SW480 (cell line): ENCODE measurements at regions not wholly inside any gene's neighbourhood (a gene's known extent, or its start where the extent isn't known, plus 50 kb on each side); places are given as distances from the start of the nearest gene placed in this dataset.

Experiments
- DNase-seq: peaks from one replicate; pipeline ENCODE4 v3.0.0-alpha.2; 2016; ENCODE audit warnings: low spot score

DNA sequence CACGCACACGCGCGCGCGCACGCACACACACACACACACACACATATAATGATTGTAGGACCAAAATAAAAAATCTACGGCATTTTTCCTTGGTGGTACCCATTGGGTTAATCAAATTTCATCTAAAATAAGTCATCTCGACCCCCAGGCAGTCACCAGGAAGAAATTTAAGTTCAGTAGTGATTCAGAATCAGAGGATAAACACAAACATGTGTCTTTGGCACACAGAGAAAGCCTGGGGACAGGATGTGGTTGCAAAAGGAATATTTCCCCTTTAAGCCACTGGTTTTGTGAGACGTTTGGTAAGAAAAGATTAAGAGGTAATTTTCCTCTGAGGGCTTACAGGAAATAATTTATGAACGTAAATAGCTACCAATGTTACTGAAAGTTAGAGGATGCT lies 171.6 kb upstream of the PIEZO2 start:
- DNase-seq = no peak

- peak; percentile 55 for DNase-seq
These were observed 167.2 kb upstream of the PIEZO2 start for GRCh38 chr18:11316546-11316945.

- DNase-seq = peak; percentile 56
These were observed 161.2 kb upstream of the PIEZO2 start for GRCh38 chr18:11310476-11311086.

GRCh38 chr18:11309172-11309571 lies 159.8 kb upstream of the PIEZO2 start:
- DNase-seq = no peak

DNA sequence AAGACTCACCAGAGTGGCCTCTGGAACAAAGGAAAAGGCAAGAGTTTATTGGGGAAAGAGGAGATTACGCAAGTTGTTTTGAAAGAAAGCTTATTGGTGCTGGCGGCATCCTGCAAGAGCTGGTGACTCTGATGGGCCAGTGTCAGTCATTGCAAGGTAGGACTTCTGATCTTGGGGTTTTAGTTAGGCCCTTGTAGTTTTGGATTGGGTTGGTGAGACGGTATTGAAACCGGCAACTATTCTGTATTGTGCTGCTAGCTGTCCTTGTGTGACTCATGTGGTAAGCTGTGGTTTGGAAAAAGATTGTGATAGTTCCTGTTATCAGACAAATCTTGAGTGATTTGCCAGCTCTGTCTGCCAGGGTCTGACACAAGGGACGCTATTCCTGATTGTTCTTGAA lies 159.1 kb upstream of the PIEZO2 start:
- no peak for DNase-seq

- DNase-seq = no peak
These were observed 158.3 kb upstream of the PIEZO2 start for GRCh38 chr18:11307716-11308115.

DNA sequence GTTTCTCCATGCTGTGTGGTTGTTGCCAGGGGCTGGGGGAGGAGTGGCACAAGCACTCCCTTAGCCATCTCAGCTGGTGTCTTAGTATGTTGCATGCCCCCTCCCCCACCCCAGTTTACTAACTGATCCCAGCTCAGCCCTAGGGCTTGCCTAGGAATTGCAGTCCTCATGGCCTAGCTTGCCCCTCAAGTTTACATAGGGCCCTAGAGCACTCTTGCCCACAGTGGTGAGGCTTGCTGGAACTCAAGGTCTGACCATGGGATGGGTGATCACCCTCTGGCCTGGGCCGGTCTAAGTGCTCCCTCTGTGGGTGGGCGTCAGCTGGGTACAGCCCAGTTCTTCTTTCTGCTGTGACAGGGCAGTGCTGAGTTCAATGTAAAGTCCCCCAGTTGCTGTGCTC lies 156.1 kb upstream of the PIEZO2 start:
- DNase-seq = no peak

DNA sequence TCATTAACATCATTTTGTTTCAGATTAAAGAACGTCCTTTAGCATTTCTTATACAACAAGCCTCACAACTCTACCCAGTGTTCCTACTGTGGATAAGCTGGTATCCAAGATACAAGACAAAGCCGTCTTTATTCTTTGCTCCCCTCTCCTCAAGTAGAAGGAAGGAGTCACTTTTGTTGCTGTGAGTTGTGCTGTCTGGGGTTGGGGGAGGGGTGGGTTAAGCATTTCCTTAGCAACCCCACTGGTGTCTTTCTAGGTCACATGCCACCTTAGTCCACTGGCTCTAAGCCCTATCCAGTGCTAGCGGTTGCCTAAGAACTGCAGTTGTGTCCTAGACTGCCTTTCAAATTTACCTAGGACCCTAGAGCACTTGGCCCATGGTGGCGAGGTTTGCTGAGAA lies 155.6 kb upstream of the PIEZO2 start:
- no peak for DNase-seq

DNA sequence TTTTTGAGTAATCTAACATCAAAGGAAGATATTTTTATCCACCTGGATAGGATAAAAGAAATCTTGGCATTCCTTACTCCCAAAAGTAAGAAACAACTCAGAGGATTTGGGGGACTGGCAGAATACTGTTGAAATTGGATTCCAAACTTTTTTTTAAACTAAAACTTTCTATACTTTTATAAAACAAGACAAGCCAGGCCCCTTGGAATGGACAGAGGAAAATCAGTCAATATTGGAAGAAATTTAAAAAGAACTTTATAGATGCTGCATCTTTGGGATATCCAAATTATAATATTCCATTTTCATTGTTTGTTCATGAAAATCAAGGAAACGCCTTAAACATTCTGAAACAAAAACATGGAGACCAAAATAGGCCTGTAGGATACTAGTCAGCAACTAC lies 147.6 kb upstream of the PIEZO2 start:
- DNase-seq = no peak

DNA sequence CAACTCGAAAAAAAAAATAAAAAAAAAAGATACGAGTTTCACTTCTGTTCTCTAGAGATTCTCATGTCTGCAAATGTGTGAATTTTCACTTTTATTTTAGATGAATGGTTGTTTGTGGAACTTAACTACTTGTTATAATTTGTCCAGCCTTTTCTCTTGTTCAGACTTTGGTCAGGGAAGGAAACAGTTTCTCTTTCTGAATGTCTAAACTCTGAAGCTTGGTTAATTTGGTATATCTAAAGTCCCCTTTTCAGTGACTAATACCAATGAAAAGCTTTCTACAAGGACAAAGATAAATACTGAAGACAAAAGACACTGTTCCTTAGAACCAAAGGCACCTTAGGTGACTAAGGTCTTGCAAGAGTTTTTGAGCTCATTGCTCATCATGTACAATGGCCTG lies 144.4 kb upstream of the PIEZO2 start:
- no peak for DNase-seq

GRCh38 chr18:11290786-11291185 lies 141.4 kb upstream of the PIEZO2 start:
- DNase-seq = no peak

DNA sequence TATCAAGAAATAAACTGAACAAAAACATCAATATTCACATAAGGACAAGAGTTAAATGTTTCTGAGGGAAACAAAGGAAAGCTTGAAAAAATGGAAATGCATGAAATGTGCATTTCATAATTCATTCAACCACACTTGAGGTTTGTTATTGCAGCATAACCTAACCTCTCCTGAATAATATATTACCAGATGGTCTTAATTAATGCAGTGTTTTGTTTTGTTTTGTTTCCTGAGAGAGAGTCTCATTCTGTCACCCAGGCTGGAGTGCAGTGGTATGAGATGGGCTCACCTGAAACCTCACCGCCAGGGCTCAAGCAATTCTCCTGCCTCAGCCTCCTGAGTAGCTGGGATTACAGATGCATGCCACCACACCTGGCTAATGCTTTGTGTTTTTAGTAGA lies 139.9 kb upstream of the PIEZO2 start:
- no peak for DNase-seq

GRCh38 chr18:11288401-11288800 lies 139.0 kb upstream of the PIEZO2 start:
- no peak for DNase-seq

GRCh38 chr18:11286431-11286830 lies 137.1 kb upstream of the PIEZO2 start:
- DNase-seq = no peak

DNA sequence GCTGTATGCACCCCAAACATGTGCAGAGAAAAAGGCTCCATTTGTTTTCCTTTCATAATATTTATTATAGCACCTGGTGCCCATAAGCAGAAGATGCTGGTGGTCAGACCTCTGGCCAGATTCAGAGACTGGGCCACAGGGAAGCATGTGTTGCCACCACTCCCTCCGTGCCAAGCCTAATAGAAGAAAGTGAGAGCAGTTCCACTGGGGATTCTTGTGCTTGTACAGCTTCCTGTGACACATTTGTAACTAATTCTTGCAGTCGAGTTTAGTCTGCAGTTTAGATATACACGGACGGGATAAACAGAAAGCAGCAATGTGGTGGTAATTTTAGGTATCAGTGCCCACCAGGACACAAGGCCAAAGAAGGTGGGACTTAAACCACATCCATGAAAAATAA lies 135.4 kb upstream of the PIEZO2 start:
- DNase-seq = no peak

DNA sequence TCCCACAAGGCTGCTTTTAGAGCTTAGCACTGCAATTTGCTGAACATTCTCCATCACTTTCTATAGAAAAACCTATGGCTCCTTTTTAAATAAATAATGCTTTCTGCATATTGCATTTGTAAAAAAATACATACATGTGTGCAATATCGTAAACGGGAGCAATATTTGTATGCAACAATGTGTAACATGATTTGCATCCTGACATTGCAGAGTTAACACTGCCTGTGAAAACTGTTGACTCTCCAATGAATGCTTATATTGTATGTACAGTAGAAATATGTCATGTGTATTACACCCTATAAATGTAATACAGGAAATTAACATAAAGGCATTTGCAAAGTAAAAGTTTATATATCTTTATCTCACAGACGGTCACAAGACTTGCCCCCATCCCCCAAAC lies 135.0 kb upstream of the PIEZO2 start:
- DNase-seq = no peak

GRCh38 chr18:11283479-11284161 lies 134.3 kb upstream of the PIEZO2 start:
- DNase-seq = no peak

GRCh38 chr18:11279461-11279860 lies 130.1 kb upstream of the PIEZO2 start:
- DNase-seq = no peak

DNA sequence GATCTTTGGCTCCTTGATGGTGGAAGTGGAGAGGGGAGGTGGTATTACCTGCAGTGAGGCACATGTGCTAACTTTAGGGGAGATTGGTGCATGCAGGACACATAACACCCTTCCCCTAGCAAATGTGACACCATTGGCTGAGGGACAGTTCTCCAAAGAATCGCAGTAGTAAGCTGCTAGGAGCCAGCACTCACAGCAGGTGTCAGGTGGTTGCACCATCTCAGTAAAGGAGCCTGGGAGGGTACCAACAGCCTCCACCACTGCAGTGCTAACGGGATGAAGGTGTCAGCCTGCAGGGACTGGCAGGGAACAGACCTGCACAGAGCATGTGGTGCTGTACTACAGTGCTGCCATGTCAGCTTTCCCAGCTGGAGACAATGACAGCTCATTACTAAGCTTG lies 127.3 kb upstream of the PIEZO2 start:
- DNase-seq = no peak

DNA sequence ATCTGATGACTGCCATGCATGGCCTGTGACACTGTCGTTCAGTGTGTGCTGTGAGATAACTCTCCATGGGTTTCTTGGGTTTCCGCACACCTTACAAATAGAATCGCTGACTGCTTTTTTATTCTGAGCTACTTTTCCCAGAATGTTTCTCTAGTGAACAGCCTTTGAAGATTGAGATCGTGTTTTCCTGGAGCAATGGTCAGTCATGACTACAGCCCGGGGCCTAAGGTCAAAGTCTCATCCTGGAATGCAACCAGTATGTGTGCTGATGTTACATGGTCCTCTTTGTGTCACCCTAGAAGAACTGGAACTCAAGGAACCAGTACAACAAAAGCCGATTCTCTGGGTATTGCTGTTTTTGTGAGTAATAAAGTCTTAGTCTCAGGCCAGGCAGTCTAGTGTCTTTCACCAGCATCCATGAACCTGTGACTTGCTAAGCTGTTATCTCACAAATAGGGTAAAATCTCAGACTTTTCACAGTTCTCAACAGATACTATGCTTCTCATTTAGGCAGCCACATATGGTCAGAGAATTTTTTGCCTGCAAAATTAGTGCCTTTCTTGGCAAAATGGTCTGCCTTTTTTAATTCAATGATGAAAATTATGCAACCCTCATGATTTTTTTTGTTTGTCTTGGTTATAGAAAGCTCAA lies 124.9 kb upstream of the PIEZO2 start:
- DNase-seq = no peak

- DNase-seq = no peak
These were observed 123.1 kb upstream of the PIEZO2 start for GRCh38 chr18:11272516-11272915.

- no peak for DNase-seq
These were observed 122.6 kb upstream of the PIEZO2 start for GRCh38 chr18:11271954-11272353.

GRCh38 chr18:11269257-11269656 lies 119.9 kb upstream of the PIEZO2 start:
- no peak for DNase-seq

DNA sequence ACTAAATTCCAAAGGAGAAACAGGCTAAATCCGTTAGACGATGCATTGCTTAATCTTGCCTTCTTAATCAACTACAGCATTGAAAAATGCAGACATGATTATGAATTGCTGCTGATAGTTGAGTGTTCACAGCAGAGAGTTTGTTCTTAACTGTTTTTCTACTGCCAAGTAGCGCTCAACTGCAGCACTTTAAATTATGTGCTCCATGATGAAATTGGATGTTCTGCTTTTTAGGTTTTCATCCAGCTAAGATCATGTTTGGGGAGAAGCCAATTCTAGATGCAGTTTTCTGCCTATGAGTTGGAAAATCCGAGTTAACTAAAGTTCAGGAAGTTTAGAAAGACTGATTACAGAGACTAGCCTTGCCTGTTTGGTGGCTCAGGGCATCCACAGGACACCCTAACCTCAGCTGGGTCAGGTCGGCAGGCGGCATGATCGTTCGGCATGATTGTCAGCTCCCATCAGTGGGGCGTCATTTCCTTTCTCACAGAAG lies 119.4 kb upstream of the PIEZO2 start:
- no peak for DNase-seq
